ENCODE measurements at regions not wholly inside any gene's neighbourhood (a gene's known extent, or its start where the extent isn't known, plus 50 kb on each side); places are given as distances from the start of the nearest gene placed in this dataset.

GRCh38 chr1:55477953-55478352 is 262.8 kb upstream of the USP24 start:
- no peaks in the 10 kb centered on the region for H3K27me3 ChIP-seq (ENCODE audit: control insufficient read depth, insufficient read depth, low read length)
- no peaks in the 10 kb centered on the region for H3K36me3 ChIP-seq (ENCODE audit: control insufficient read depth, insufficient read depth, low read length)
- H3K4me3 ChIP-seq (ENCODE audit: low read depth, low read length) = no peak overlapping the region
- H3K9ac ChIP-seq (ENCODE audit: low read depth, low read length) = no peak overlapping the region
- H3K4me1 ChIP-seq (ENCODE audit: control insufficient read depth, insufficient read depth, low read length) = no peaks in the 10 kb centered on the region
- no peak overlapping the region for H3K27ac ChIP-seq (ENCODE audit: low read depth, low read length)
- H3K9me3 ChIP-seq (ENCODE audit: control insufficient read depth, insufficient read depth, low read length) = no peaks in the 10 kb centered on the region

GRCh38 chr1:55476445-55477015 is 261.4 kb upstream of the USP24 start:
- Histone ChIP-seq H3K9ac (ENCODE audit: low read depth, low read length) (no peak overlapping the region), H3K9me3 (ENCODE audit: control insufficient read depth, insufficient read depth, low read length) (no peaks in the 10 kb centered on the region), H3K27me3 (ENCODE audit: control insufficient read depth, insufficient read depth, low read length) (no peaks in the 10 kb centered on the region), H3K36me3 (ENCODE audit: control insufficient read depth, insufficient read depth, low read length) (no peaks in the 10 kb centered on the region), H3K4me1 (ENCODE audit: control insufficient read depth, insufficient read depth, low read length) (no peaks in the 10 kb centered on the region), H3K27ac (ENCODE audit: low read depth, low read length) (no peak overlapping the region), H3K4me3 (ENCODE audit: low read depth, low read length) (no peak overlapping the region)

- no peak overlapping the region for H3K27ac ChIP-seq (ENCODE audit: low read depth, low read length)
- H3K36me3 ChIP-seq (ENCODE audit: control insufficient read depth, insufficient read depth, low read length) = no peaks in the 10 kb centered on the region
- no peaks in the 10 kb centered on the region for H3K4me1 ChIP-seq (ENCODE audit: control insufficient read depth, insufficient read depth, low read length)
- no peak overlapping the region for H3K4me3 ChIP-seq (ENCODE audit: low read depth, low read length)
- no peaks in the 10 kb centered on the region for H3K9me3 ChIP-seq (ENCODE audit: control insufficient read depth, insufficient read depth, low read length)
- H3K9ac ChIP-seq (ENCODE audit: low read depth, low read length) = no peak overlapping the region
- H3K27me3 ChIP-seq (ENCODE audit: control insufficient read depth, insufficient read depth, low read length) = no peaks in the 10 kb centered on the region
Observed at GRCh38 chr1:55474168-55474786, 259.1 kb upstream of the USP24 start.

GRCh38 chr1:55473661-55474060 is 258.5 kb upstream of the USP24 start:
- Histone ChIP-seq H3K4me1 (ENCODE audit: control insufficient read depth, insufficient read depth, low read length) (no peaks in the 10 kb centered on the region), H3K27me3 (ENCODE audit: control insufficient read depth, insufficient read depth, low read length) (no peaks in the 10 kb centered on the region), H3K9me3 (ENCODE audit: control insufficient read depth, insufficient read depth, low read length) (no peaks in the 10 kb centered on the region), H3K36me3 (ENCODE audit: control insufficient read depth, insufficient read depth, low read length) (no peaks in the 10 kb centered on the region), H3K27ac (ENCODE audit: low read depth, low read length) (no peak overlapping the region), H3K4me3 (ENCODE audit: low read depth, low read length) (no peak overlapping the region), H3K9ac (ENCODE audit: low read depth, low read length) (no peak overlapping the region)

- Histone ChIP-seq H3K27me3 (ENCODE audit: control insufficient read depth, insufficient read depth, low read length) (no peaks in the 10 kb centered on the region), H3K4me3 (ENCODE audit: low read depth, low read length) (no peak overlapping the region), H3K4me1 (ENCODE audit: control insufficient read depth, insufficient read depth, low read length) (no peaks in the 10 kb centered on the region), H3K36me3 (ENCODE audit: control insufficient read depth, insufficient read depth, low read length) (no peaks in the 10 kb centered on the region), H3K9ac (ENCODE audit: low read depth, low read length) (no peak overlapping the region), H3K9me3 (ENCODE audit: control insufficient read depth, insufficient read depth, low read length) (no peaks in the 10 kb centered on the region), H3K27ac (ENCODE audit: low read depth, low read length) (no peak overlapping the region)
Observed at GRCh38 chr1:55472784-55473183, 257.6 kb upstream of the USP24 start.

- Histone ChIP-seq H3K4me3 (ENCODE audit: low read depth, low read length) (no peak overlapping the region), H3K4me1 (ENCODE audit: control insufficient read depth, insufficient read depth, low read length) (no peaks in the 10 kb centered on the region), H3K36me3 (ENCODE audit: control insufficient read depth, insufficient read depth, low read length) (no peaks in the 10 kb centered on the region), H3K27me3 (ENCODE audit: control insufficient read depth, insufficient read depth, low read length) (no peaks in the 10 kb centered on the region), H3K9ac (ENCODE audit: low read depth, low read length) (no peak overlapping the region), H3K9me3 (ENCODE audit: control insufficient read depth, insufficient read depth, low read length) (no peaks in the 10 kb centered on the region), H3K27ac (ENCODE audit: low read depth, low read length) (no peak overlapping the region)
Observed at GRCh38 chr1:55472115-55472514, 257.0 kb upstream of the USP24 start.

GRCh38 chr1:55468142-55468795 is 253.1 kb upstream of the USP24 start:
- H3K4me3 ChIP-seq (ENCODE audit: low read depth, low read length) = no peak overlapping the region
- no peaks in the 10 kb centered on the region for H3K4me1 ChIP-seq (ENCODE audit: control insufficient read depth, insufficient read depth, low read length)
- no peaks in the 10 kb centered on the region for H3K9me3 ChIP-seq (ENCODE audit: control insufficient read depth, insufficient read depth, low read length)
- no peak overlapping the region; the same call in 1 of the 2 replicates for H3K9ac ChIP-seq (ENCODE audit: low read depth, low read length)
- no peaks in the 10 kb centered on the region for H3K36me3 ChIP-seq (ENCODE audit: control insufficient read depth, insufficient read depth, low read length)
- H3K27me3 ChIP-seq (ENCODE audit: control insufficient read depth, insufficient read depth, low read length) = no peaks in the 10 kb centered on the region
- no peak overlapping the region for H3K27ac ChIP-seq (ENCODE audit: low read depth, low read length)

- Histone ChIP-seq H3K9me3 (ENCODE audit: control insufficient read depth, insufficient read depth, low read length) (no peaks in the 10 kb centered on the region), H3K4me3 (ENCODE audit: low read depth, low read length) (no peak overlapping the region), H3K4me1 (ENCODE audit: control insufficient read depth, insufficient read depth, low read length) (no peaks in the 10 kb centered on the region), H3K36me3 (ENCODE audit: control insufficient read depth, insufficient read depth, low read length) (no peaks in the 10 kb centered on the region), H3K9ac (ENCODE audit: low read depth, low read length) (no peak overlapping the region), H3K27ac (ENCODE audit: low read depth, low read length) (no peak overlapping the region), H3K27me3 (ENCODE audit: control insufficient read depth, insufficient read depth, low read length) (no peaks in the 10 kb centered on the region)
Observed at GRCh38 chr1:55466921-55467320, 251.8 kb upstream of the USP24 start.

GRCh38 chr1:55466373-55466772 is 251.2 kb upstream of the USP24 start:
- no peaks in the 10 kb centered on the region for H3K9me3 ChIP-seq (ENCODE audit: control insufficient read depth, insufficient read depth, low read length)
- H3K27me3 ChIP-seq (ENCODE audit: control insufficient read depth, insufficient read depth, low read length) = no peaks in the 10 kb centered on the region
- no peak overlapping the region for H3K4me3 ChIP-seq (ENCODE audit: low read depth, low read length)
- H3K27ac ChIP-seq (ENCODE audit: low read depth, low read length) = no peak overlapping the region
- no peak overlapping the region for H3K9ac ChIP-seq (ENCODE audit: low read depth, low read length)
- H3K36me3 ChIP-seq (ENCODE audit: control insufficient read depth, insufficient read depth, low read length) = no peaks in the 10 kb centered on the region
- H3K4me1 ChIP-seq (ENCODE audit: control insufficient read depth, insufficient read depth, low read length) = no peaks in the 10 kb centered on the region

GRCh38 chr1:55464550-55464949 is 249.4 kb upstream of the USP24 start:
- Histone ChIP-seq H3K9ac (ENCODE audit: low read depth, low read length) (no peak overlapping the region), H3K4me1 (ENCODE audit: control insufficient read depth, insufficient read depth, low read length) (no peaks in the 10 kb centered on the region), H3K27me3 (ENCODE audit: control insufficient read depth, insufficient read depth, low read length) (no peaks in the 10 kb centered on the region), H3K9me3 (ENCODE audit: control insufficient read depth, insufficient read depth, low read length) (no peaks in the 10 kb centered on the region), H3K27ac (ENCODE audit: low read depth, low read length) (no peak overlapping the region), H3K36me3 (ENCODE audit: control insufficient read depth, insufficient read depth, low read length) (no peaks in the 10 kb centered on the region), H3K4me3 (ENCODE audit: low read depth, low read length) (no peak overlapping the region)

GRCh38 chr1:55463814-55464475 is 248.8 kb upstream of the USP24 start:
- Histone ChIP-seq H3K4me3 (ENCODE audit: low read depth, low read length) (no peak overlapping the region), H3K9me3 (ENCODE audit: control insufficient read depth, insufficient read depth, low read length) (no peaks in the 10 kb centered on the region), H3K27me3 (ENCODE audit: control insufficient read depth, insufficient read depth, low read length) (no peaks in the 10 kb centered on the region), H3K36me3 (ENCODE audit: control insufficient read depth, insufficient read depth, low read length) (no peaks in the 10 kb centered on the region), H3K4me1 (ENCODE audit: control insufficient read depth, insufficient read depth, low read length) (no peaks in the 10 kb centered on the region), H3K9ac (ENCODE audit: low read depth, low read length) (no peak overlapping the region), H3K27ac (ENCODE audit: low read depth, low read length) (no peak overlapping the region)

Data from HUES48 (cell line).